ENCODE measurements at regions not wholly inside any gene's neighbourhood (a gene's known extent, or its start where the extent isn't known, plus 50 kb on each side); places are given as distances from the start of the nearest gene placed in this dataset.

GRCh38 chr2:11939523-11939922 is 193.1 kb downstream of the LPIN1 start:
- TF ChIP-seq POLR2AphosphoS5 (IDR thresholded peaks at IDR 0.05; ENCODE audit: low read depth, low read length) (no peak), REST (IDR thresholded peaks at IDR 0.05; ENCODE audit: insufficient read depth in 1 of 2, low read depth in 2 of 2, low read length in 1 of 2) (no peak), TCF7L2 (IDR thresholded peaks at IDR 0.05; ENCODE audit: low read depth, low read length) (no peak), CTCF (IDR thresholded peaks at IDR 0.05) (no peak), SIN3A (IDR thresholded peaks at IDR 0.05; ENCODE audit: borderline replicate concordance, insufficient read depth, low read depth, low read length) (no peak)
- no peak overlapping the region for H3K4me3 ChIP-seq (ENCODE audit: low read depth in 2 of 2, low read length in 2 of 2)
- no peak overlapping the region for H3K27ac ChIP-seq (ENCODE audit: low read length)
- ChIA-PET CTCF (no interaction called here), POLR2A (no interaction called here)
- no peaks in the 10 kb centered on the region for H3K36me3 ChIP-seq (ENCODE audit: control insufficient read depth, insufficient read depth, low read length)
- intact Hi-C loops (cut with micrococcal nuclease; ENCODE audit: unreplicated experiment) (no loop called here), in situ Hi-C loops (cut with HindIII; ENCODE audit: low pct_unique_long_range_greater_than_20kb, low sequenced_read_pairs) (no loop called here)
- ATAC-seq (no peak), DNase-seq (ENCODE audit: low read depth, low spot score) (no peak)
- H3K9me3 ChIP-seq (ENCODE audit: control insufficient read depth, insufficient read depth, low read depth, low read length), result no peaks in the 10 kb centered on the region
- no peaks in the 10 kb centered on the region for H3K4me1 ChIP-seq (ENCODE audit: control insufficient read depth, insufficient read depth, low read length)
- no TSS peak for BruUV-seq (replicated peaks)
- no peaks in the 10 kb centered on the region for H3K27me3 ChIP-seq (ENCODE audit: control insufficient read depth, insufficient read depth, low read length)

GRCh38 chr2:11940121-11940743 is 193.8 kb downstream of the LPIN1 start:
- no peak overlapping the region for H3K4me3 ChIP-seq (ENCODE audit: low read depth in 2 of 2, low read length in 2 of 2)
- H3K9me3 ChIP-seq (ENCODE audit: control insufficient read depth, insufficient read depth, low read depth, low read length), result no peaks in the 10 kb centered on the region
- H3K27me3 ChIP-seq (ENCODE audit: control insufficient read depth, insufficient read depth, low read length), result no peaks in the 10 kb centered on the region
- H3K27ac ChIP-seq (ENCODE audit: low read length), result no peak overlapping the region
- no peaks in the 10 kb centered on the region for H3K4me1 ChIP-seq (ENCODE audit: control insufficient read depth, insufficient read depth, low read length)
- no peak for TF ChIP-seq SIN3A (IDR thresholded peaks at IDR 0.05; ENCODE audit: borderline replicate concordance, insufficient read depth, low read depth, low read length)
- TF ChIP-seq TCF7L2 (IDR thresholded peaks at IDR 0.05; ENCODE audit: low read depth, low read length), result no peak
- TF ChIP-seq CTCF (IDR thresholded peaks at IDR 0.05), result no peak
- no peak for TF ChIP-seq POLR2AphosphoS5 (IDR thresholded peaks at IDR 0.05; ENCODE audit: low read depth, low read length)
- no peak for TF ChIP-seq REST (IDR thresholded peaks at IDR 0.05; ENCODE audit: insufficient read depth in 1 of 2, low read depth in 2 of 2, low read length in 1 of 2)
- BruUV-seq (replicated peaks), result no TSS peak
- ATAC-seq, result no peak
- in situ Hi-C loops (cut with HindIII; ENCODE audit: low pct_unique_long_range_greater_than_20kb, low sequenced_read_pairs) (no loop called here), intact Hi-C loops (cut with micrococcal nuclease; ENCODE audit: unreplicated experiment) (no loop called here)
- ChIA-PET POLR2A (no interaction called here), CTCF (no interaction called here)
- no peak for DNase-seq (ENCODE audit: low read depth, low spot score)
- no peaks in the 10 kb centered on the region for H3K36me3 ChIP-seq (ENCODE audit: control insufficient read depth, insufficient read depth, low read length)

Data from Panc1 (cell line).